LoVo (cell line): ENCODE measurements at regions not wholly inside any gene's neighbourhood (a gene's known extent, or its start where the extent isn't known, plus 50 kb on each side); places are given as distances from the start of the nearest gene placed in this dataset.

Experiments
- DNase-seq: peaks from one replicate; pipeline ENCODE4 v3.0.0-alpha.2; 2016; ENCODE audit warnings: low spot score

GRCh38 chr10:57880446-57881227 is 387.1 kb downstream of the IPMK start:
- DNase-seq: no peak

- no peak for DNase-seq
Measured at GRCh38 chr10:57874810-57875209, 392.9 kb downstream of the IPMK start.

GRCh38 chr10:57867241-57867640 is 400.5 kb downstream of the IPMK start:
- DNase-seq: no peak

- peak; percentile 67 for DNase-seq
Measured at GRCh38 chr10:57864765-57865680, 402.7 kb downstream of the IPMK start.

- DNase-seq: no peak
Measured at GRCh38 chr10:57849691-57850357, 417.9 kb downstream of the IPMK start.

- DNase-seq: no peak
Measured at GRCh38 chr10:57846307-57847065, 421.2 kb downstream of the IPMK start.

- DNase-seq: no peak
Measured at GRCh38 chr10:57844387-57844998, 423.2 kb downstream of the IPMK start.

- no peak for DNase-seq
Measured at GRCh38 chr10:57830877-57831560, 436.7 kb downstream of the IPMK start.

- DNase-seq: no peak
Measured at GRCh38 chr10:57825015-57825414, 442.7 kb downstream of the IPMK start.

- no peak for DNase-seq
Measured at GRCh38 chr10:57823398-57823797, 444.3 kb downstream of the IPMK start.

GRCh38 chr10:57822965-57823364 is 444.7 kb downstream of the IPMK start:
- no peak for DNase-seq

GRCh38 chr10:57818522-57818921 is 449.2 kb downstream of the IPMK start:
- DNase-seq: no peak

GRCh38 chr10:57817741-57818140 is 450.0 kb downstream of the IPMK start:
- no peak for DNase-seq

GRCh38 chr10:57815949-57816348 is 451.7 kb downstream of the IPMK start:
- DNase-seq: no peak

- DNase-seq: no peak
Measured at GRCh38 chr10:57809961-57810360, 457.7 kb downstream of the IPMK start.

- DNase-seq: no peak
Measured at GRCh38 chr10:57807906-57808305, 459.8 kb downstream of the IPMK start.

- no peak for DNase-seq
Measured at GRCh38 chr10:57806675-57807074, 461.0 kb downstream of the IPMK start.

- DNase-seq: no peak
Measured at GRCh38 chr10:57799625-57800024, 468.1 kb downstream of the IPMK start.

GRCh38 chr10:57798830-57799229 is 468.9 kb downstream of the IPMK start:
- no peak for DNase-seq

- no peak for DNase-seq
Measured at GRCh38 chr10:57791546-57791945, 476.1 kb downstream of the IPMK start.

- no peak for DNase-seq
Measured at GRCh38 chr10:57790703-57791102, 477.0 kb downstream of the IPMK start.
